Fibroblast of lung (primary cell): ENCODE measurements at regions not wholly inside any gene's neighbourhood (a gene's known extent, or its start where the extent isn't known, plus 50 kb on each side); places are given as distances from the start of the nearest gene placed in this dataset.
"Not testable (repeated sequence)": the region's sequence is repeated elsewhere in the genome, so short reads cannot be mapped to it uniquely, and the experiment has no call there.

Experiments
- DNase-seq, 2 donors: peaks; one replicate each; pipeline versions ENCODE4 v3.0.0 to v3.0.0-alpha.2; 2010; ENCODE audit warnings: low read depth in 2 of 2
- H2AFZ ChIP-seq: 2 replicates; pipeline ENCODE4 v1.5.1; 2012; ENCODE audit warnings: low read length, control low read depth, inconsistent platforms
- H3K27ac ChIP-seq: 2 replicates; pipeline ENCODE4 v1.5.1; 2011; ENCODE audit warnings: low read length, control low read depth; ENCODE audit not compliant: insufficient read depth
- H3K27me3 ChIP-seq: 2 replicates; pipeline ENCODE4 v1.5.1; 2011; ENCODE audit warnings: mild to moderate bottlenecking, low read length; ENCODE audit not compliant: control insufficient read depth, insufficient read depth
- H3K36me3 ChIP-seq: 2 replicates; pipeline ENCODE4 v1.5.1; 2011; ENCODE audit warnings: low read length; ENCODE audit not compliant: control insufficient read depth, insufficient read depth
- H3K4me1 ChIP-seq: 2 replicates; pipeline ENCODE4 v1.5.1; 2011; ENCODE audit warnings: low read length; ENCODE audit not compliant: control insufficient read depth, insufficient read depth; ENCODE audit errors: extremely low read depth
- H3K4me2 ChIP-seq: 2 replicates; pipeline ENCODE4 v1.5.1; 2011; ENCODE audit warnings: low read length, control low read depth; ENCODE audit not compliant: insufficient read depth; ENCODE audit errors: extremely low read depth
- H3K4me3 ChIP-seq, 4 experiments: fragments of 200-600 bp in 1 of 4; sonication (generic) in 1 of 4; replicated peaks in 1 of 4; 2 replicates each; pipeline ENCODE4 v1.5.1; 2011 to 2016; ENCODE audit warnings: low read length in 4 of 4, low read depth in 3 of 4, mild to moderate bottlenecking in 3 of 4, control low read depth in 2 of 4, inconsistent platforms in 1 of 4, mixed read lengths in 1 of 4; ENCODE audit not compliant: insufficient read depth in 1 of 4; ENCODE audit errors: control extremely low read depth in 1 of 4
- H3K79me2 ChIP-seq: 2 replicates; pipeline ENCODE4 v1.5.1; 2012; ENCODE audit warnings: mild to moderate bottlenecking, low read length, inconsistent platforms; ENCODE audit not compliant: control insufficient read depth, insufficient read depth
- H3K9ac ChIP-seq: 2 replicates; pipeline ENCODE4 v1.5.1; 2011; ENCODE audit warnings: mild to moderate bottlenecking, low read length, control low read depth; ENCODE audit not compliant: insufficient read depth
- H3K9me3 ChIP-seq: 2 replicates; pipeline ENCODE4 v1.5.1; 2012; ENCODE audit warnings: low read depth, low read length; ENCODE audit not compliant: control insufficient read depth, insufficient read depth
- H4K20me1 ChIP-seq: 2 replicates; pipeline ENCODE4 v1.5.1; 2011; ENCODE audit warnings: low read length; ENCODE audit not compliant: control insufficient read depth, insufficient read depth; ENCODE audit errors: extremely low read depth
- CTCF ChIP-seq, 2 donors: IDR thresholded peaks in 1 of 2; conservative IDR thresholded peaks in 1 of 2; 1 replicate in 1 of 2; 2 replicates in 1 of 2; pipeline ENCODE4 v1.5.1; 2011 to 2012; ENCODE audit warnings: low read length in 2 of 2, control low read depth in 1 of 2, inconsistent platforms in 1 of 2, low read depth in 1 of 2, mild to moderate bottlenecking in 1 of 2
- EZH2 ChIP-seq: IDR thresholded peaks from 2 replicates; pipeline ENCODE4 v1.5.1; 2012; ENCODE audit warnings: low read length, control low read depth, mild to moderate bottlenecking; ENCODE audit errors: missing control alignments

- H3K9ac ChIP-seq = no peak overlapping the region
- no peak overlapping the region for H3K4me3 ChIP-seq
- DNase-seq = no peak
- no peaks in the 10 kb centered on the region for H3K9me3 ChIP-seq
- H3K79me2 ChIP-seq = no peaks in the 10 kb centered on the region
- no peak overlapping the region for H2AFZ ChIP-seq
- no peak overlapping the region for H3K4me2 ChIP-seq
- peak; percentile 35 for TF ChIP-seq EZH2
- TF ChIP-seq CTCF (conservative IDR thresholded peaks at IDR 0.05 in 1 of 2, IDR thresholded peaks at IDR 0.05 in 1 of 2; ENCODE audit: low read depth in 1 of 2, low read length in 2 of 2) = no peak
- no peak overlapping the region for H3K27ac ChIP-seq
- H3K27me3 ChIP-seq = peaks cover 5% of the 10 kb centered on the region
- H3K4me1 ChIP-seq = no peaks in the 10 kb centered on the region
- no peaks in the 10 kb centered on the region for H3K36me3 ChIP-seq
- H4K20me1 ChIP-seq = no peaks in the 10 kb centered on the region
Measured at GRCh38 chr1:234781241-234782065, 171.5 kb upstream of the IRF2BP2 start.

DNA sequence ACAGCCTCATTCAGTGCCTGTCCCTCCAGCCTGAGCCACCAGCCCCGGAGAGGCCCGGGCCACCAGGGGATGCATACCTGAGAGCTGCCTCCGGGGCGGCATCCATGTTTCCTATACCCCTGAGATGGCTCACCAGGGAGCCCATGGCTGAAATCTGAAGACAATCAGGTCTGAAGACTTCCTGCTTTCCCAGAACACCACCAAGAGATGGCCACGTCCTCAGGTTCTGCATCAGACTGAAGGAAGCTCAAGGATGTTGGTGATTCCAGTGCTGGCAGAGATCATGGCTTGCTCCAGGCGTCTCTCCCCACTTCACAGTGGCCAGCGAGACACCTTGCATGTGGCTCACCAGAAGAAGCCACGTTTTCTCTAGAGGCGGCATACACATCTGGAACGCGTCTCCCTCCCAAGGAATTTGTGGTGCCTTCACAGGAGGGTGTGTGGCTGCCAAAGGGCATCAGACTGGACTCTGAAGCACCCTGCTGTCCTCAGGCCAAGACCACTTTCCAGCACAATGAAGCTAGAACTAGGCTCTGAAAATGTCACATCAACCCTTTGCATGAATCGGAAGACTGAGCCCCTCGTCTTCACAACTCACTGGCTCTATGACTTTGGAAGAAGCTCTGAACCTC is 170.7 kb upstream of the IRF2BP2 start:
- DNase-seq = no peak
- no peak overlapping the region for H3K27ac ChIP-seq
- H3K79me2 ChIP-seq = no peaks in the 10 kb centered on the region
- no peaks in the 10 kb centered on the region for H4K20me1 ChIP-seq
- no peak overlapping the region for H3K9ac ChIP-seq
- no peak for TF ChIP-seq EZH2
- TF ChIP-seq CTCF (conservative IDR thresholded peaks at IDR 0.05 in 1 of 2, IDR thresholded peaks at IDR 0.05 in 1 of 2; ENCODE audit: low read depth in 1 of 2, low read length in 2 of 2) = no peak
- H3K4me1 ChIP-seq = no peaks in the 10 kb centered on the region
- no peak overlapping the region for H3K4me2 ChIP-seq
- no peak overlapping the region for H2AFZ ChIP-seq
- no peaks in the 10 kb centered on the region for H3K36me3 ChIP-seq
- H3K9me3 ChIP-seq = no peaks in the 10 kb centered on the region
- H3K4me3 ChIP-seq = no peak overlapping the region
- peaks cover 5% of the 10 kb centered on the region for H3K27me3 ChIP-seq

GRCh38 chr1:234780112-234780511 is 170.1 kb upstream of the IRF2BP2 start:
- H4K20me1 ChIP-seq = no peaks in the 10 kb centered on the region
- no peak for DNase-seq
- H3K27me3 ChIP-seq = peaks cover 5% of the 10 kb centered on the region
- TF ChIP-seq CTCF (conservative IDR thresholded peaks at IDR 0.05 in 1 of 2, IDR thresholded peaks at IDR 0.05 in 1 of 2; ENCODE audit: low read depth in 1 of 2, low read length in 2 of 2) = no peak
- no peak overlapping the region for H3K9ac ChIP-seq
- no peak overlapping the region for H3K4me3 ChIP-seq
- H3K4me2 ChIP-seq = no peak overlapping the region
- H3K36me3 ChIP-seq = no peaks in the 10 kb centered on the region
- no peaks in the 10 kb centered on the region for H3K9me3 ChIP-seq
- H3K79me2 ChIP-seq = no peaks in the 10 kb centered on the region
- no peak overlapping the region for H3K27ac ChIP-seq
- H2AFZ ChIP-seq = no peak overlapping the region
- no peaks in the 10 kb centered on the region for H3K4me1 ChIP-seq

GRCh38 chr1:234779600-234779999 is 169.6 kb upstream of the IRF2BP2 start:
- not testable (repeated sequence) for H4K20me1 ChIP-seq, H3K9me3 ChIP-seq, H3K27ac ChIP-seq, H3K36me3 ChIP-seq, H3K4me1 ChIP-seq, DNase-seq, H3K27me3 ChIP-seq, H3K79me2 ChIP-seq, H3K4me3 ChIP-seq, H3K4me2 ChIP-seq, H2AFZ ChIP-seq, H3K9ac ChIP-seq
